ENCODE measurements at regions not wholly inside any gene's neighbourhood (a gene's known extent, or its start where the extent isn't known, plus 50 kb on each side); places are given as distances from the start of the nearest gene placed in this dataset.

GRCh38 chr6:7045331-7045730 lies 62.4 kb upstream of the RREB1 start (continued):
- TF ChIP-seq FIP1L1 (IDR thresholded peaks at IDR 0.05; ENCODE audit: low read depth, low read length, poor library complexity, severe bottlenecking) (no peak), RFX1 (IDR thresholded peaks at IDR 0.05) (no peak), ATF3 (IDR thresholded peaks at IDR 0.05) (no peak), ATF3 (CRISPR knock-in tag; conservative IDR thresholded peaks at IDR 0.05) (no peak)

- no peaks in the 10 kb centered on the region for H3K9me3 ChIP-seq (replicated peaks; ENCODE audit: control insufficient read depth, insufficient read depth, low read depth, low read length)
- 95% methylated on average over 1 of the region's 1 CpG for WGBS (ENCODE audit: insufficient coverage, low coverage, missing lambda C conversion rate)
- no peak overlapping the region for H3K9ac ChIP-seq (ENCODE audit: insufficient read depth in 1 of 2, low read depth in 2 of 2, low read length in 2 of 2)
- DNase-seq (ENCODE audit: extremely low read depth in 1 of 4, low spot score in 3 of 4) (no peak), FAIRE-seq (no peak), ATAC-seq (no peak)
- H4K20me1 ChIP-seq (replicated peaks; ENCODE audit: control insufficient read depth, insufficient read depth, low read length), result no peaks in the 10 kb centered on the region
- ChIA-PET POLR2A (interaction anchor here (1.5 kb wide), 1 partner anchor 9 kb away, joined by 5 read pairs; no protein-coding TSS in a partner anchor), CTCF (ENCODE audit: low intra/inter-chr PET ratio) (no interaction called here)
- H3K79me2 ChIP-seq (ENCODE audit: control insufficient read depth, insufficient read depth, low read length), result no peaks in the 10 kb centered on the region
- no peak overlapping the region for H3K27ac ChIP-seq (ENCODE audit: extremely low read depth, low read depth, low read length)
- no peaks in the 10 kb centered on the region for H3K27me3 ChIP-seq (ENCODE audit: control insufficient read depth in 2 of 2, insufficient read depth in 2 of 2, low read length in 2 of 2)
- H3K4me2 ChIP-seq (ENCODE audit: insufficient read depth, low read length), result no peak overlapping the region
- no peak overlapping the region for H3K4me3 ChIP-seq
- BruUV-seq (replicated peaks), result no TSS peak
- no peak overlapping the region for H2AFZ ChIP-seq (ENCODE audit: low read depth, low read length)
- no peaks in the 10 kb centered on the region for H3K9me1 ChIP-seq (ENCODE audit: control insufficient read depth, insufficient read depth, low read length)
- no peaks in the 10 kb centered on the region for H3K36me3 ChIP-seq (ENCODE audit: control insufficient read depth, insufficient read depth, low read length)
- intact Hi-C loops (cut with micrococcal nuclease), result no loop called here
- in situ Hi-C loops (cut with MboI), result no loop called here
- TF ChIP-seq MCM3 (IDR thresholded peaks at IDR 0.05) (no peak), HOXB6 (CRISPR knock-in tag; IDR thresholded peaks at IDR 0.05; ENCODE audit: borderline replicate concordance) (no peak), ZNF253 (CRISPR knock-in tag; conservative IDR thresholded peaks at IDR 0.05) (no peak), CEBPG (CRISPR knock-in tag; IDR thresholded peaks at IDR 0.05) (no peak), CEBPG (tag; conservative IDR thresholded peaks at IDR 0.05 in 1 of 2, IDR thresholded peaks at IDR 0.05 in 1 of 2) (no peak), CHAMP1 (IDR thresholded peaks at IDR 0.05) (no peak), NR4A1 (CRISPR knock-in tag; IDR thresholded peaks at IDR 0.05) (no peak), NR4A1 (tag; IDR thresholded peaks at IDR 0.05) (no peak), ZNF23 (CRISPR knock-in tag; IDR thresholded peaks at IDR 0.05) (no peak)
- H3K4me1 ChIP-seq (replicated peaks in 1 of 2; ENCODE audit: control insufficient read depth in 2 of 2, insufficient read depth in 2 of 2, low read length in 2 of 2), result peaks cover 16 to 43% of the 10 kb centered on the region in 2 experiments
Observed at GRCh38 chr6:7045746-7046145, 62.0 kb upstream of the RREB1 start.

Data from K562 (cell line).